Tibial nerve (tissue), 4 donors: ENCODE measurements at regions not wholly inside any gene's neighbourhood (a gene's known extent, or its start where the extent isn't known, plus 50 kb on each side); places are given as distances from the start of the nearest gene placed in this dataset.

Experiments used
- CTCF ChIP-seq, 5 experiments: fragments of 200-600 bp in 3 of 5; fragments of 450-650 bp in 2 of 5; sonication (generic) in 3 of 5; IDR thresholded peaks; one replicate each; pipeline ENCODE4 v1.5.1; 2016 to 2019; ENCODE audit warnings: antibody characterized with exemption in 5 of 5, mild to moderate bottlenecking in 3 of 5, moderate library complexity in 2 of 5
- EP300 ChIP-seq, 2 donors: sonication (generic); formaldehyde crosslinking; IDR thresholded peaks; one replicate each; pipeline ENCODE4 v1.6.1; 2017; ENCODE audit warnings: antibody characterized with exemption in 2 of 2, mild to moderate bottlenecking in 1 of 2

DNA sequence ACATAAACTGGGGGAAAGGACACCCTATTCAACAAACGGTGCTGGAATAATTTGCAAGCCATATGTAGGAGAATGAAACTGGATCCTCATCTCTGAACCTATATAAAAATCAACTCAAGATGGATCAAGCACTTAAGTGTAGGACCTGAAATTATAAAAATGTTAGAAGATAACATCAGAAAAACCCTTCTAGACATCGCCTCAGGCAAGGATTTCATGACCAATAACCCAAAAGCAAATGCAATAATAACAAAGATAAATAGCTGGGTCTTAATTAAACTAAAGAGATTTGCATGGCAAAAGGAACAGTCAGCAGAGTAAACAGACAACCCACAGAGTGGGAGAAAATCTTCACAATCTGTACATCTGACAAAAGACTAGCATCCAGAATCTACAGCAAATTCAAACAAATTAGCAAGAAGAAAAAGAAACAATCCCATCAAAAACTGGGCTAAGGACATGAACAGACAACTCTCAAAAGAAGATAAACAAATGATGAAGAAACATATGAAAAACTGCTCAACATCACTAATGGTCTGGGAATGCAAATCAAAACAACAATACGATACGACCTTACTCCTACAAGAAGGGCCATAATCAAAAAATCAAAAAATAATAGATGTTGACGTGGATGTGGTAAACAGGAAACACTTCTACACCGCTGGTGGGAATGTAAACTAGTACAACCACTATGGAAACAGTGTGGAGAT is 408.7 kb downstream of the CNTN6 start:
- TF ChIP-seq CTCF (IDR thresholded peaks at IDR 0.05): no peak
- TF ChIP-seq EP300 (IDR thresholded peaks at IDR 0.05): no peak
